ENCODE measurements at regions not wholly inside any gene's neighbourhood (a gene's known extent, or its start where the extent isn't known, plus 50 kb on each side); places are given as distances from the start of the nearest gene placed in this dataset.

- TF ChIP-seq EZH2 (optimal IDR thresholded peaks at IDR 0.05; ENCODE audit: low read depth, low read length) (no peak), CTCF (IDR thresholded peaks at IDR 0.05; ENCODE audit: low read length) (no peak)
These were observed 174.1 kb upstream of the RTL1 start for GRCh38 chr14:101077481-101078074.

Measured in MM.1S (cell line).